BE2C (cell line): ENCODE measurements at regions not wholly inside any gene's neighbourhood (a gene's known extent, or its start where the extent isn't known, plus 50 kb on each side); places are given as distances from the start of the nearest gene placed in this dataset.

ENCODE experiments used
- DNase-seq: peaks from one replicate; pipeline ENCODE4 v3.0.0-alpha.2; 2020
- H3K27me3 ChIP-seq: fragments of 250-450 bp; sonication (Bioruptor Pico); 2 replicates; pipeline ENCODE4 v1.5.1; 2020; ENCODE audit warnings: mild to moderate bottlenecking
- H3K36me3 ChIP-seq: fragments of 250-450 bp; sonication (Bioruptor Pico); 2 replicates; pipeline ENCODE4 v1.5.1; 2020; ENCODE audit warnings: mild to moderate bottlenecking
- H3K4me1 ChIP-seq: fragments of 250-450 bp; sonication (Bioruptor Pico); 2 replicates; pipeline ENCODE4 v1.5.1; 2020
- H3K4me3 ChIP-seq: 2 replicates; pipeline ENCODE4 v1.5.1; 2011; ENCODE audit warnings: low read depth, low read length
- H3K9me3 ChIP-seq: fragments of 250-450 bp; sonication (Bioruptor Pico); 2 replicates; pipeline ENCODE4 v1.5.1; 2020
- CTCF ChIP-seq: IDR thresholded peaks from 2 replicates; pipeline ENCODE4 v1.5.1; 2012; ENCODE audit warnings: mild to moderate bottlenecking, low read depth, low read length

GRCh38 chr5:92890841-92891244 is 690.2 kb downstream of the NR2F1-AS1 start:
- Histone ChIP-seq H3K4me3 (no peak overlapping the region), H3K27me3 (no peaks in the 10 kb centered on the region), H3K36me3 (no peaks in the 10 kb centered on the region), H3K4me1 (no peaks in the 10 kb centered on the region), H3K9me3 (no peaks in the 10 kb centered on the region)
- no peak for TF ChIP-seq CTCF
- DNase-seq: no peak

GRCh38 chr5:92889140-92889539 is 691.9 kb downstream of the NR2F1-AS1 start:
- H3K9me3 ChIP-seq: no peaks in the 10 kb centered on the region
- no peak overlapping the region for H3K4me3 ChIP-seq
- no peak for TF ChIP-seq CTCF
- no peaks in the 10 kb centered on the region for H3K36me3 ChIP-seq
- DNase-seq: no peak
- H3K4me1 ChIP-seq: peaks cover 6% of the 10 kb centered on the region; the same call in 1 of the 2 replicates
- H3K27me3 ChIP-seq: no peaks in the 10 kb centered on the region

- Histone ChIP-seq H3K4me1 (peaks cover 6% of the 10 kb centered on the region; the same call in 1 of the 2 replicates), H3K27me3 (no peaks in the 10 kb centered on the region), H3K4me3 (no peak overlapping the region), H3K36me3 (no peaks in the 10 kb centered on the region), H3K9me3 (no peaks in the 10 kb centered on the region)
- DNase-seq: no peak
- TF ChIP-seq CTCF: no peak
Measured at GRCh38 chr5:92887254-92887653, 693.8 kb downstream of the NR2F1-AS1 start.

- no peak overlapping the region for H3K4me3 ChIP-seq
- TF ChIP-seq CTCF: no peak
- no peak for DNase-seq
- H3K4me1 ChIP-seq: peaks cover 6% of the 10 kb centered on the region; the same call in 1 of the 2 replicates
- H3K36me3 ChIP-seq: no peaks in the 10 kb centered on the region
- H3K27me3 ChIP-seq: no peaks in the 10 kb centered on the region
- H3K9me3 ChIP-seq: no peaks in the 10 kb centered on the region
Measured at GRCh38 chr5:92886751-92887150, 694.3 kb downstream of the NR2F1-AS1 start.

GRCh38 chr5:92885950-92886349 is 695.1 kb downstream of the NR2F1-AS1 start:
- TF ChIP-seq CTCF: peak; percentile 34
- no peaks in the 10 kb centered on the region for H3K27me3 ChIP-seq
- H3K4me1 ChIP-seq: peaks cover 6% of the 10 kb centered on the region; the same call in 1 of the 2 replicates
- no peak overlapping the region for H3K4me3 ChIP-seq
- peak; percentile 14 for DNase-seq
- no peaks in the 10 kb centered on the region for H3K9me3 ChIP-seq
- no peaks in the 10 kb centered on the region for H3K36me3 ChIP-seq

GRCh38 chr5:92884469-92884868 is 696.5 kb downstream of the NR2F1-AS1 start:
- Histone ChIP-seq H3K27me3 (no peaks in the 10 kb centered on the region), H3K4me3 (no peak overlapping the region), H3K9me3 (no peaks in the 10 kb centered on the region), H3K36me3 (no peaks in the 10 kb centered on the region), H3K4me1 (peaks cover 6% of the 10 kb centered on the region; the same call in 1 of the 2 replicates)
- 0 out of 2 replicates have a peak, but pooled peaks have one; percentile 11 for TF ChIP-seq CTCF
- DNase-seq: no peak
